ENCODE measurements at regions not wholly inside any gene's neighbourhood (a gene's known extent, or its start where the extent isn't known, plus 50 kb on each side); places are given as distances from the start of the nearest gene placed in this dataset.

GRCh38 chr3:154515921-154516320, 85.9 kb upstream of the GPR149 start:
- H3K9me3 ChIP-seq = no peaks in the 10 kb centered on the region
- no peaks in the 10 kb centered on the region for H3K36me3 ChIP-seq
- no peak overlapping the region for H3K4me3 ChIP-seq (replicated peaks in 1 of 3)
- H3K27me3 ChIP-seq = no peaks in the 10 kb centered on the region
- intact Hi-C loops (cut with DNase I) = no loop called here
- no peak overlapping the region for H3K27ac ChIP-seq
- H3K4me1 ChIP-seq = no peaks in the 10 kb centered on the region
- 87 to 90% methylated on average over 1 of the region's 1 CpG for WGBS, 2 donors
- TF ChIP-seq POLR2A (IDR thresholded peaks at IDR 0.05) = no peak
- TF ChIP-seq CTCF (IDR thresholded peaks at IDR 0.05) = no peak
- DNase-seq = no peak

- WGBS, 2 donors = 84 to 86% methylated on average over 2 of the region's 2 CpGs
- intact Hi-C loops (cut with DNase I) = no loop called here
- H3K27ac ChIP-seq = no peak overlapping the region
- no peaks in the 10 kb centered on the region for H3K4me1 ChIP-seq
- H3K36me3 ChIP-seq = no peaks in the 10 kb centered on the region
- no peaks in the 10 kb centered on the region for H3K9me3 ChIP-seq
- H3K4me3 ChIP-seq (replicated peaks in 1 of 3) = no peak overlapping the region
- no peak for TF ChIP-seq CTCF (IDR thresholded peaks at IDR 0.05)
- no peak for TF ChIP-seq POLR2A (IDR thresholded peaks at IDR 0.05)
- no peak for DNase-seq
- no peaks in the 10 kb centered on the region for H3K27me3 ChIP-seq
These were observed 80.8 kb upstream of the GPR149 start for GRCh38 chr3:154510780-154511179.

- intact Hi-C loops (cut with DNase I) = no loop called here
- 83 to 92% methylated on average over 2 of the region's 2 CpGs for WGBS, 2 donors
- no peak overlapping the region for H3K4me3 ChIP-seq (replicated peaks in 1 of 3)
- no peaks in the 10 kb centered on the region for H3K27me3 ChIP-seq
- TF ChIP-seq CTCF (IDR thresholded peaks at IDR 0.05) = no peak
- TF ChIP-seq POLR2A (IDR thresholded peaks at IDR 0.05) = no peak
- no peaks in the 10 kb centered on the region for H3K9me3 ChIP-seq
- H3K4me1 ChIP-seq = no peaks in the 10 kb centered on the region
- H3K27ac ChIP-seq = no peak overlapping the region
- no peak for DNase-seq
- no peaks in the 10 kb centered on the region for H3K36me3 ChIP-seq
These were observed 77.7 kb upstream of the GPR149 start for GRCh38 chr3:154507727-154508126.

GRCh38 chr3:154496978-154497377, 67.0 kb upstream of the GPR149 start:
- Histone ChIP-seq H3K27me3 (no peaks in the 10 kb centered on the region), H3K4me3 (replicated peaks in 1 of 3) (no peak overlapping the region), H3K36me3 (no peaks in the 10 kb centered on the region), H3K4me1 (no peaks in the 10 kb centered on the region), H3K9me3 (no peaks in the 10 kb centered on the region), H3K27ac (no peak overlapping the region)
- intact Hi-C loops (cut with DNase I) = no loop called here
- TF ChIP-seq POLR2A (IDR thresholded peaks at IDR 0.05) = no peak
- no peak for TF ChIP-seq CTCF (IDR thresholded peaks at IDR 0.05)
- no peak for DNase-seq
- 81 to 91% methylated on average over 2 of the region's 2 CpGs for WGBS, 2 donors

- Histone ChIP-seq H3K9me3 (no peaks in the 10 kb centered on the region), H3K4me1 (no peaks in the 10 kb centered on the region), H3K27ac (no peak overlapping the region), H3K4me3 (replicated peaks in 1 of 3) (no peak overlapping the region), H3K36me3 (no peaks in the 10 kb centered on the region), H3K27me3 (no peaks in the 10 kb centered on the region)
- 76% methylated on average over 2 of the region's 2 CpGs for WGBS, 2 donors
- intact Hi-C loops (cut with DNase I) = no loop called here
- DNase-seq = no peak
- TF ChIP-seq POLR2A (IDR thresholded peaks at IDR 0.05) (no peak), CTCF (IDR thresholded peaks at IDR 0.05) (no peak)
These were observed 66.5 kb upstream of the GPR149 start for GRCh38 chr3:154496540-154496939.

Data from thyroid gland (tissue), 4 donors.